T-helper 17 cell (primary cell): ENCODE measurements at regions not wholly inside any gene's neighbourhood (a gene's known extent, or its start where the extent isn't known, plus 50 kb on each side); places are given as distances from the start of the nearest gene placed in this dataset.
A peak's percentile ranks its signal among the peaks of the same experiment; 100 is the strongest.

Source experiments
- ATAC-seq: fragments of 150-1000 bp; cut with Tn5 transposase; 2 replicates; pipeline ENCODE4 v1.10.0; 2021; ENCODE audit warnings: mild to moderate bottlenecking, moderate library complexity
- DNase-seq, 3 donors: peaks; one replicate each; pipeline versions ENCODE4 v3.0.0 to v3.0.0-alpha.2; 2020 to 2021
- H3K9me3 ChIP-seq: one replicate; pipeline ENCODE4 v1.7.0; 2013; ENCODE audit warnings: low read length, mild to moderate bottlenecking; ENCODE audit not compliant: control insufficient read depth, poor library complexity, severe bottlenecking
- H3K27ac Mint-ChIP-seq: one replicate; pipeline ENCODE4 v1.8.0; 2022; ENCODE audit warnings: mild to moderate bottlenecking, moderate library complexity, mixed read lengths
- H3K27me3 Mint-ChIP-seq: one replicate; pipeline ENCODE4 v1.8.0; 2022; ENCODE audit warnings: mixed read lengths
- H3K36me3 Mint-ChIP-seq: one replicate; pipeline ENCODE4 v1.8.0; 2022; ENCODE audit warnings: low read depth, mixed read lengths
- H3K4me1 Mint-ChIP-seq: one replicate; pipeline ENCODE4 v1.8.0; 2022; ENCODE audit warnings: mild to moderate bottlenecking, mixed read lengths
- H3K4me3 Mint-ChIP-seq: one replicate; pipeline ENCODE4 v1.8.0; 2022; ENCODE audit warnings: mild to moderate bottlenecking, moderate library complexity, mixed read lengths

- Mint-ChIP-seq H3K4me3 (peak overlapping the region; percentile 41), H3K36me3 (peaks cover 4% of the 10 kb centered on the region), H3K4me1 (peaks cover 5% of the 10 kb centered on the region), H3K27ac (no peak overlapping the region), H3K27me3 (peaks cover 60% of the 10 kb centered on the region)
- no peaks in the 10 kb centered on the region for H3K9me3 ChIP-seq
- DNase-seq: no peak
- ATAC-seq: no peak
Measured at GRCh38 chr16:50466170-50466569, 82.0 kb upstream of the NKD1 start.

GRCh38 chr16:50464325-50465290, 83.6 kb upstream of the NKD1 start:
- peaks cover 54% of the 10 kb centered on the region for H3K27me3 Mint-ChIP-seq
- no peak for DNase-seq

GRCh38 chr16:50463581-50464324, 84.4 kb upstream of the NKD1 start:
- DNase-seq: no peak
- H3K36me3 Mint-ChIP-seq: peaks cover 4% of the 10 kb centered on the region
- peaks cover 3% of the 10 kb centered on the region for H3K4me1 Mint-ChIP-seq
- H3K9me3 ChIP-seq: no peaks in the 10 kb centered on the region
- peaks cover 54% of the 10 kb centered on the region for H3K27me3 Mint-ChIP-seq
- H3K4me3 Mint-ChIP-seq: no peak overlapping the region
- ATAC-seq: no peak
- no peak overlapping the region for H3K27ac Mint-ChIP-seq

More at GRCh38 chr16:50464325-50465290, 83.6 kb upstream of the NKD1 start:
- Mint-ChIP-seq H3K4me1 (peaks cover 5% of the 10 kb centered on the region), H3K27ac (no peak overlapping the region), H3K36me3 (peaks cover 4% of the 10 kb centered on the region), H3K4me3 (no peak overlapping the region)
- H3K9me3 ChIP-seq: no peaks in the 10 kb centered on the region
- no peak for ATAC-seq

- Mint-ChIP-seq H3K4me1 (peaks cover 5% of the 10 kb centered on the region), H3K36me3 (peaks cover 4% of the 10 kb centered on the region), H3K27me3 (peaks cover 54% of the 10 kb centered on the region), H3K27ac (no peak overlapping the region), H3K4me3 (no peak overlapping the region)
- no peak for DNase-seq
- ATAC-seq: no peak
- H3K9me3 ChIP-seq: no peaks in the 10 kb centered on the region
Measured at GRCh38 chr16:50462793-50463507, 85.2 kb upstream of the NKD1 start.

- Mint-ChIP-seq H3K4me3 (no peak overlapping the region), H3K4me1 (peaks cover 10% of the 10 kb centered on the region), H3K27ac (no peak overlapping the region), H3K36me3 (peaks cover 2% of the 10 kb centered on the region), H3K27me3 (peaks cover 52% of the 10 kb centered on the region)
- no peak for ATAC-seq
- no peaks in the 10 kb centered on the region for H3K9me3 ChIP-seq
- no peak for DNase-seq
Measured at GRCh38 chr16:50461400-50461760, 86.8 kb upstream of the NKD1 start.

- no peaks in the 10 kb centered on the region for H3K9me3 ChIP-seq
- DNase-seq (no peak), ATAC-seq (no peak)
- peaks cover 46% of the 10 kb centered on the region for H3K27me3 Mint-ChIP-seq
- no peak overlapping the region for H3K27ac Mint-ChIP-seq
- H3K4me1 Mint-ChIP-seq: peaks cover 10% of the 10 kb centered on the region
- peaks cover 2% of the 10 kb centered on the region for H3K36me3 Mint-ChIP-seq
- H3K4me3 Mint-ChIP-seq: no peak overlapping the region
Measured at GRCh38 chr16:50460538-50461399, 87.4 kb upstream of the NKD1 start.

GRCh38 chr16:50459496-50460080, 88.6 kb upstream of the NKD1 start:
- ATAC-seq: no peak
- no peak overlapping the region for H3K27ac Mint-ChIP-seq
- H3K27me3 Mint-ChIP-seq: peaks cover 50% of the 10 kb centered on the region

GRCh38 chr16:50458667-50459495, 89.3 kb upstream of the NKD1 start:
- no peak for ATAC-seq
- no peak overlapping the region for H3K4me3 Mint-ChIP-seq

More at GRCh38 chr16:50459496-50460080, 88.6 kb upstream of the NKD1 start:
- no peaks in the 10 kb centered on the region for H3K9me3 ChIP-seq
- DNase-seq: no peak
- Mint-ChIP-seq H3K4me1 (peaks cover 10% of the 10 kb centered on the region), H3K36me3 (peaks cover 2% of the 10 kb centered on the region), H3K4me3 (no peak overlapping the region)

GRCh38 chr16:50457979-50458491, 89.2 kb upstream of the BRD7 start:
- Mint-ChIP-seq H3K4me1 (peaks cover 10% of the 10 kb centered on the region), H3K4me3 (no peak overlapping the region), H3K27ac (no peak overlapping the region), H3K36me3 (peaks cover 2% of the 10 kb centered on the region), H3K27me3 (peaks cover 39% of the 10 kb centered on the region)
- DNase-seq: no peak
- no peak for ATAC-seq
- H3K9me3 ChIP-seq: no peaks in the 10 kb centered on the region

More at GRCh38 chr16:50458667-50459495, 89.3 kb upstream of the NKD1 start:
- H3K9me3 ChIP-seq: no peaks in the 10 kb centered on the region
- no peak for DNase-seq
- peaks cover 2% of the 10 kb centered on the region for H3K36me3 Mint-ChIP-seq
- no peak overlapping the region for H3K27ac Mint-ChIP-seq
- peaks cover 10% of the 10 kb centered on the region for H3K4me1 Mint-ChIP-seq
- H3K27me3 Mint-ChIP-seq: peaks cover 47% of the 10 kb centered on the region

GRCh38 chr16:50457423-50457822, 88.6 kb upstream of the BRD7 start:
- H3K36me3 Mint-ChIP-seq: no peaks in the 10 kb centered on the region
- H3K9me3 ChIP-seq: no peaks in the 10 kb centered on the region
- peaks cover 8% of the 10 kb centered on the region for H3K4me1 Mint-ChIP-seq
- DNase-seq: no peak
- peak overlapping the region; percentile 19 for H3K4me3 Mint-ChIP-seq
- H3K27ac Mint-ChIP-seq: peak overlapping the region; percentile 16
- ATAC-seq: no peak
- peaks cover 37% of the 10 kb centered on the region for H3K27me3 Mint-ChIP-seq

GRCh38 chr16:50455288-50455845, 86.6 kb upstream of the BRD7 start:
- H3K9me3 ChIP-seq: no peaks in the 10 kb centered on the region
- Mint-ChIP-seq H3K4me1 (peaks cover 8% of the 10 kb centered on the region), H3K36me3 (no peaks in the 10 kb centered on the region), H3K4me3 (no peak overlapping the region), H3K27ac (no peak overlapping the region), H3K27me3 (peaks cover 35% of the 10 kb centered on the region)
- DNase-seq (no peak), ATAC-seq (no peak)
